Neural cell (in vitro differentiated cells): ENCODE measurements at regions not wholly inside any gene's neighbourhood (a gene's known extent, or its start where the extent isn't known, plus 50 kb on each side); places are given as distances from the start of the nearest gene placed in this dataset.

Experiments
- CTCF ChIP-seq: fragments of 450-650 bp; IDR thresholded peaks from 2 replicates; pipeline ENCODE4 v1.5.1; 2014; ENCODE audit warnings: antibody characterized with exemption, mild to moderate bottlenecking, moderate library complexity; ENCODE audit not compliant: poor library complexity, severe bottlenecking
- REST ChIP-seq: IDR thresholded peaks from 2 replicates; pipeline ENCODE4 v1.6.1; 2012; ENCODE audit warnings: borderline replicate concordance

GRCh38 chr15:81560405-81560804 is 186.4 kb upstream of the TMC3 start:
- TF ChIP-seq CTCF (no peak), REST (no peak)
